Small intestine (tissue), 7 donors: ENCODE measurements at regions not wholly inside any gene's neighbourhood (a gene's known extent, or its start where the extent isn't known, plus 50 kb on each side); places are given as distances from the start of the nearest gene placed in this dataset.
A peak's percentile ranks its signal among the peaks of the same experiment; 100 is the strongest.

ENCODE experiments used
- DNase-seq, 2 donors: peaks; one replicate each; pipeline versions ENCODE4 v3.0.0 to v3.0.0-alpha.2; 2013
- FAIRE-seq: peaks from 2 replicates; lab custom pipeline; 2012; peaks lifted over from hg19 to GRCh38; lab: Jason Lieb, UNC
- H3K27ac ChIP-seq, 3 donors: one replicate each; pipeline ENCODE4 v1.5.1; 2013; ENCODE audit warnings: low read length in 2 of 3, mild to moderate bottlenecking in 2 of 3, control low read depth in 1 of 3, inconsistent platforms in 1 of 3, low read depth in 1 of 3, moderate library complexity in 1 of 3
- H3K27me3 ChIP-seq, 3 donors: one replicate each; pipeline ENCODE4 v1.6.1; 2013; ENCODE audit warnings: low read length in 3 of 3, inconsistent platforms in 1 of 3; ENCODE audit not compliant: control insufficient read depth in 3 of 3, insufficient read depth in 3 of 3
- H3K36me3 ChIP-seq, 3 donors: one replicate each; pipeline ENCODE4 v1.6.1; 2013; ENCODE audit warnings: low read length in 3 of 3, inconsistent platforms in 1 of 3, low read depth in 1 of 3, mild to moderate bottlenecking in 1 of 3, moderate library complexity in 1 of 3; ENCODE audit not compliant: control insufficient read depth in 3 of 3, insufficient read depth in 2 of 3
- H3K4me1 ChIP-seq, 3 donors: one replicate each; pipeline ENCODE4 v1.6.1; 2013; ENCODE audit warnings: low read length in 2 of 3, inconsistent platforms in 1 of 3, low read depth in 1 of 3, mild to moderate bottlenecking in 1 of 3, moderate library complexity in 1 of 3; ENCODE audit not compliant: control insufficient read depth in 3 of 3, insufficient read depth in 2 of 3
- H3K4me3 ChIP-seq, 3 donors: one replicate each; pipeline ENCODE4 v1.5.1; 2013; ENCODE audit warnings: low read length in 3 of 3, control low read depth in 1 of 3, inconsistent platforms in 1 of 3, low read depth in 1 of 3, mild to moderate bottlenecking in 1 of 3, moderate library complexity in 1 of 3
- H3K9me3 ChIP-seq, 2 donors: one replicate each; pipeline ENCODE4 v1.6.1; 2013; ENCODE audit warnings: low read depth in 1 of 2, low read length in 1 of 2; ENCODE audit not compliant: control insufficient read depth in 2 of 2, insufficient read depth in 1 of 2
- WGBS, 3 donors: extraction: QIAGEN DNeasy Blood & Tissue Kit; methylation state at CpG; one replicate each; pipeline ENCODE4 v1.1.7; 2013; 5-methylcytosine and 5-hydroxymethylcytosine counted together
- donor health status: healthy with polysubstance abuse.
- donor health status: control.
- donor health status: control.
- donor health status: Bipolar disorder and iron deficiency.
- donor health status: healthy.

- Histone ChIP-seq H3K36me3 (no peaks in the 10 kb centered on the region), H3K9me3 (peaks cover 0 to 13% of the 10 kb centered on the region in 2 donors), H3K27me3 (no peaks in the 10 kb centered on the region), H3K27ac (no peak overlapping the region), H3K4me3 (no peak overlapping the region), H3K4me1 (no peaks in the 10 kb centered on the region)
- no peak for DNase-seq
- WGBS, 3 donors = 67 to 81% (median 67%) methylated on average over 5 of the region's 5 CpGs
- no peak for FAIRE-seq
These were observed 698.4 kb downstream of the TBC1D22A start for GRCh38 chr22:47460861-47461260.

GRCh38 chr22:47460176-47460575 is 697.7 kb downstream of the TBC1D22A start:
- no peak for DNase-seq
- Histone ChIP-seq H3K4me3 (no peak overlapping the region), H3K9me3 (peaks cover 0 to 9% of the 10 kb centered on the region in 2 donors), H3K27ac (no peak overlapping the region), H3K4me1 (no peaks in the 10 kb centered on the region), H3K36me3 (no peaks in the 10 kb centered on the region), H3K27me3 (no peaks in the 10 kb centered on the region)
- WGBS, 3 donors = 71 to 89% (median 80%) methylated on average over 3 of the region's 3 CpGs
- no peak for FAIRE-seq

GRCh38 chr22:47458348-47458747 is 695.9 kb downstream of the TBC1D22A start:
- Histone ChIP-seq H3K27me3 (no peaks in the 10 kb centered on the region), H3K27ac (no peak overlapping the region), H3K36me3 (no peaks in the 10 kb centered on the region), H3K4me1 (no peaks in the 10 kb centered on the region), H3K4me3 (no peak overlapping the region), H3K9me3 (peaks cover 0 to 11% of the 10 kb centered on the region in 2 donors)
- no peak for DNase-seq
- 77 to 90% (median 84%) methylated on average over 8 of the region's 8 CpGs for whole genome bisulfite sequencing, 3 donors
- FAIRE-seq = no peak

GRCh38 chr22:47457509-47458300 is 695.3 kb downstream of the TBC1D22A start:
- H3K27ac ChIP-seq = no peak overlapping the region
- no peak for FAIRE-seq
- no peak overlapping the region for H3K4me3 ChIP-seq
- no peaks in the 10 kb centered on the region for H3K36me3 ChIP-seq
- no peaks in the 10 kb centered on the region for H3K4me1 ChIP-seq
- 84 to 85% (median 85%) methylated on average over 23 of the region's 23 CpGs for WGBS, 3 donors
- H3K27me3 ChIP-seq = no peaks in the 10 kb centered on the region
- DNase-seq = no peak
- H3K9me3 ChIP-seq = peaks cover 0 to 11% of the 10 kb centered on the region in 2 donors

GRCh38 chr22:47457021-47457420 is 694.6 kb downstream of the TBC1D22A start:
- H3K4me1 ChIP-seq = no peaks in the 10 kb centered on the region
- H3K4me3 ChIP-seq = no peak overlapping the region
- DNase-seq = no peak
- no peak overlapping the region for H3K27ac ChIP-seq
- H3K36me3 ChIP-seq = no peaks in the 10 kb centered on the region
- no peaks in the 10 kb centered on the region for H3K27me3 ChIP-seq
- H3K9me3 ChIP-seq = peaks cover 0 to 11% of the 10 kb centered on the region in 2 donors
- 74 to 81% (median 80%) methylated on average over 14 of the region's 14 CpGs for WGBS, 3 donors
- no peak for FAIRE-seq

GRCh38 chr22:47456031-47456430 is 693.6 kb downstream of the TBC1D22A start:
- H3K27me3 ChIP-seq = no peaks in the 10 kb centered on the region
- H3K27ac ChIP-seq = no peak overlapping the region
- FAIRE-seq (no peak), DNase-seq (no peak)
- H3K4me3 ChIP-seq = no peak overlapping the region
- no peaks in the 10 kb centered on the region for H3K4me1 ChIP-seq
- WGBS, 3 donors = 73 to 84% (median 74%) methylated on average over 11 of the region's 11 CpGs
- peaks cover 0 to 11% of the 10 kb centered on the region in 2 donors for H3K9me3 ChIP-seq
- H3K36me3 ChIP-seq = no peaks in the 10 kb centered on the region

- peaks cover 0 to 13% of the 10 kb centered on the region in 2 donors for H3K9me3 ChIP-seq
- H3K27ac ChIP-seq = no peak overlapping the region
- WGBS, 3 donors = 88 to 92% (median 89%) methylated on average over 6 of the region's 6 CpGs
- no peaks in the 10 kb centered on the region for H3K27me3 ChIP-seq
- no peak overlapping the region for H3K4me3 ChIP-seq
- DNase-seq = no peak
- H3K4me1 ChIP-seq = no peaks in the 10 kb centered on the region
- no peak for FAIRE-seq
- H3K36me3 ChIP-seq = no peaks in the 10 kb centered on the region
These were observed 690.6 kb downstream of the TBC1D22A start for GRCh38 chr22:47453049-47453448.

GRCh38 chr22:47452184-47452583 is 689.7 kb downstream of the TBC1D22A start:
- Histone ChIP-seq H3K36me3 (no peaks in the 10 kb centered on the region), H3K27ac (no peak overlapping the region), H3K4me1 (no peaks in the 10 kb centered on the region), H3K27me3 (no peaks in the 10 kb centered on the region), H3K9me3 (peaks cover 0 to 13% of the 10 kb centered on the region in 2 donors), H3K4me3 (no peak overlapping the region)
- FAIRE-seq (no peak), DNase-seq (peak in 1 of 2 donors; percentile 15)
- WGBS, 3 donors = 64 to 84% (median 72%) methylated on average over 2 of the region's 2 CpGs
